H4 (cell line): ENCODE measurements at regions not wholly inside any gene's neighbourhood (a gene's known extent, or its start where the extent isn't known, plus 50 kb on each side); places are given as distances from the start of the nearest gene placed in this dataset.
"Not testable (repeated sequence)": the region's sequence is repeated elsewhere in the genome, so short reads cannot be mapped to it uniquely, and the experiment has no call there.

ENCODE experiments used
- DNase-seq: peaks from one replicate; pipeline ENCODE4 v3.0.0-alpha.2; 2015; ENCODE audit warnings: low spot score

GRCh38 chr1:232351335-232351734, 278.6 kb downstream of the SIPA1L2 start:
- DNase-seq, result no peak

- DNase-seq, result no peak
Measured at GRCh38 chr1:232346844-232347243, 283.1 kb downstream of the SIPA1L2 start.

- no peak for DNase-seq
Measured at GRCh38 chr1:232344791-232345399, 285.0 kb downstream of the SIPA1L2 start.

DNA sequence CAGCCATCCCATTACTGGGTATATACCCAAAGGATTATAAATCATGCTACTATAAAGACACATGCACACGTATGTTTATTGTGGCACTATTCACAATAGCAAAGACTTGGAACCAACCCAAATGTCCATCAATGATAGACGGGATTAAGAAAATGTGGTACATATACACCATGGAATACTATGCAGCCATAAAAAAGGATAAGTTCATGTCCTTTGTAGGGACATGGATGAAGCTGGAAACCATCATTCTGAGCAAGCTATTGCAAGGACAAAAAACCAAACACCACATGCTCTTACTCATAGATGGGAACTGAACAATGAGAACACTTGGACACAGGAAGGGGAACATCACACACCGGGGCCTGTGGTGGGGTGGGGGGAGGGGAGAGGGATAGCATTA, 285.7 kb downstream of the SIPA1L2 start:
- DNase-seq, result not testable (repeated sequence)

DNA sequence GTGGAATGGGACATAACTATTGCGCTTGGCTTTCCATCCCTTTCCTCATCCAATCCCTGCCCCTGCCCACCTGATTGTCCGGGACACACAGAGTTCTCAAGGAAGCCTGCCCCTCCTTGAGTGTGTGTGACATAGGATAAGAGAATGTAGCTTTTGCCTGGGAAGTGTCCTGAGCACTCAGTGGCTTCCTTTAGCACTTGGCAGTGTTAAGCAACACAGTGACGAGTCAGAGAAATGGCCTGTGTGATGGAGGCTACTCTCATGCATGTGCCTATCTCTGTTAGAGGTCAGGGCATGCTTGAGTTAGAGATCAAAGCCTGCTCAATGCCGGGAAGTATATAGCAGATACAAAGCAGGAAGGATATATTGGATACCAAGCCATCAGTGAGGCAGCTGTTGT, 289.5 kb downstream of the SIPA1L2 start:
- no peak for DNase-seq

DNA sequence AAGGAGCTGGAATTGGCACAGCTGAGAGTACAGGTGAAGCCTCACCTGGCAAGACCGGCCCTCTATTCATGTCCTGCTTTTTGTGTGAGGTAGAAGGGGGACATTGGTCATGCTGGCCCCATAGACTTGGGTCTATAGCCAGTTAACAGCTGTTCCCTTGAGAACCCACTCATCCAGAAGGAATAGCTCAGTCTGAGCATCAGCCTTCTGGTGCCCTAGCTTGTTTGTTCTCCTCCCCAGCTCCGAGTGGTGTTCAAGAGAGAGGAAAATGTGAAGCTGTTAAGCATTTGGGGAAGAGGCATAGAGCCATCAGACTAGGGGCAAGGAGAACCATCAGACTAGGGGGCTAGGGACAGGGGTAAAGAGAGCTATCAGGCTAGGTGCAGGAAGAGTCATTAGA, 290.9 kb downstream of the SIPA1L2 start:
- no peak for DNase-seq

DNA sequence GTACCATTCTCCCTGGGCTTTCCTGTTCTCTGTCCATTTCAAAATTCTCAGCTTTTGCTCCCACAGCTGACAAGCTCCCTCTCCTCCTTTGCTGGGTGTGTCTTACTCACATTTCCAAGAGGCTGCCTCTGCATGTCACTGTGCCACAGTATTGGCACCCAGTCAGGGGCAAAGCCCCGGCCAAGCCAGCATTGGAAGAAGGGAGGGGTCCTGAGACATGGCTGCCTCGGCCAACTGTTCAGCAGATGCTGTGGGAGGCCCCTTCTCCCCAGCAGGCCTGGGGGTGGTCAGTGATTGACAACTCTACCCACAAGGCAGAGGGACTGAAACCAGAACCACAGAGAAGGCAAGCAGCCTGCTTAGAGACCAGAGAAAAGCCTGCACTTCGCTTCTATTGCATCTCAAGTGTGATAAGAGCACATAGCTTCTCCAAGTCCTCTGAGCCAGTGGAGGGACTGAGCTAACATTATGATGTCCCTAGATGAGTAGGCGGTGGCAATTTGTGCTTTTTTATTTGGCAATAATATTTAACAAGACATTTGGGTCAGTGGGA, 294.1 kb downstream of the SIPA1L2 start:
- DNase-seq, result no peak

- DNase-seq, result no peak
Measured at GRCh38 chr1:232335261-232335660, 294.7 kb downstream of the SIPA1L2 start.

DNA sequence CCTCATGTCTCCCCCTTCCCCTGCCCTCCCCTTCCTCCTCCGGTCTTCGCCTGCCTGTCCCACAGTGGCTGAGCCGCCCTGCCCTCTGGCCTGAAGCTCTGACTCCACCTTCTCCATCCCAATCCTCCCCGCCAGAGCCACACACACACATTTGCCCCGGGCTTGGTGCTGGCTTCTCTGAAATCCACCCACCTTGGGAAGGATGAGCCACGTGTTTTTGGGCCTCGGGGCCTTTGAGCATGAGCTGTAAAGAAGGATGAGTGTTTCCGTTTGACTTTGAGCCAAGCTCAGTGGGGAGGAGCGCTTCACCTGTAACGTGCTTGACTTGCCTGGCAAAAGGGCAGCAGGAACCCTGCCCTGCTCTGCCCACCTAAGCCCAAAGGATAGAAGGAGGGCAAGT, 295.1 kb downstream of the SIPA1L2 start:
- no peak for DNase-seq

- DNase-seq, result no peak
Measured at GRCh38 chr1:232334246-232334645, 295.7 kb downstream of the SIPA1L2 start.

DNA sequence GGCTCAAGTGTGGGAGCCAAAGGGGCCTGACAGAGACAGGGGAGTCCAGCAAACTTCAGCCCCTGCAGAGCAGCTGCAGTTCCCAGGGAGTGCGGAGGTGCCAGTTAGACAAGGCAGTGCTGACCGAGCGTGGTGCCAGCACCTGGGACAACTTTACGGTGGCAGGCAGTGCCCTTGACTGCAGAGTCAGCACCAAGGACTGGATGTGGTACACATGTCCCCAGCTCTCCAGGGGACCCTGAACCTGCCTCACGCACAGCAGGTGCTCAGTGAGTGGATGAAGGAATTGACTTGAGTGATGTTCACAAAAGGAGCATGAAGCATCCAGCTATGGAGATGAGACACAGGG, 296.5 kb downstream of the SIPA1L2 start:
- DNase-seq, result no peak

GRCh38 chr1:232332710-232333418, 297.1 kb downstream of the SIPA1L2 start:
- DNase-seq, result not testable (repeated sequence)

DNA sequence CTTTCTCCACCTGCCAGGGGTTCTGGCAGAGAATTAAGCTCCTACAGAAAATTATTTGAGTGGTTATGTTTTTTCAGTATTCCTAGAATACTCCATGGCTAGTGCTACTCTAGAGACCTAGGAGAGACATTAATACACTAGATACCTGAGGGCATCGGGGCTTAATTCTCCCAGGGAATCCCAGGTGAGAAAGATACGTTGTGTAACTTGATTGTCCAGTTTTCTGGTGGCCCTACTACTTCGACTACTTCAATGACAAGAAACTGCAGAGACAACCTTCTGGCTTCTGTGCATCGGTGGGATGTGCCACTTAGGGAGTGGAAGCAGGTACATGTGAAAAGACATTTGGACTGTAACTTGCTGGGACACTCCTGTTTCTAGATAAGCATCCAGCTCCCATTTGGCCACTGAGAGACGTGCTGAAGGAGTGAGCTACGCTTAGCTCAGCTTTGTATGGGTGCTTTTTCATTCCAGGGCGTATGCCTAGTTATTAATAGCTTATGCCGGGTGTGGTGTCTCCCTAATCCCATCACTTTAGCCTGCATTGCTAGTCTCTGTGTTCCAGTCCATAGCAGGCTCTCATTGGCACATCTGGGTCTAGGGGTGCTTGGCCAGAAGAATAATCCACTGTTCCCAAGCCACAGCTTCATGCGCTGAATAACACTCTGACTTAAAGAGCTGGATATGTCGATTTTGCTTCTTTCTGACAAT, 300.7 kb downstream of the SIPA1L2 start:
- DNase-seq, result no peak

DNA sequence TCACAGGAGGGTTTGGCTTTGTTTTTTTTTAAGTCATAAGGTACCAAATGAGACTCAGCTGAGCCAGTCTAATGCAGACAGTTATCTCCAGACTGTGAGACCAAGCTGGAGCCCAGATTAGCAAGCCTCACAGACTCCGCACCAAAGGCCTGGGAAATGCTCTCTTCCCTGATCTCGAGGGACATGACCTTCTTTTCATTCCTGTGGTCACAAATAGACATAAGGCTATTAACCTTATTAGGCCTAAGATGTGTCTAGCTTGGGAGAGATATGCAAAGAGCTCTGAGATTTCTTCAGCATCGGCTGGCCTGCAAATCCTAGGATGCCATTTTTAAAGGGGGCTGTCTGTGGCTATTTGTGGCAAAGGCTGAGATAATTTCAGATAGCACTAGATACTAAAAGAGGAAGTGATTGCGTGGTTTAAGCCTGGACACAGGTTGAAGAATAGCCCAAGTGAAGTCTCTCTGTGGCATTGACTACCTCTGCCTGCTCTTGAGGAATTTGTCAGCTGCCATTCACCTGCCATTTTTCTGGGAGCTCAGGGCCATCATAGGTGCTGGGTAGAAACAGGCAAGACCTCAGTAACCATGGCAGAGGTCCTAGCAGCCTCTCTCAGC, 301.3 kb downstream of the SIPA1L2 start:
- no peak for DNase-seq

DNA sequence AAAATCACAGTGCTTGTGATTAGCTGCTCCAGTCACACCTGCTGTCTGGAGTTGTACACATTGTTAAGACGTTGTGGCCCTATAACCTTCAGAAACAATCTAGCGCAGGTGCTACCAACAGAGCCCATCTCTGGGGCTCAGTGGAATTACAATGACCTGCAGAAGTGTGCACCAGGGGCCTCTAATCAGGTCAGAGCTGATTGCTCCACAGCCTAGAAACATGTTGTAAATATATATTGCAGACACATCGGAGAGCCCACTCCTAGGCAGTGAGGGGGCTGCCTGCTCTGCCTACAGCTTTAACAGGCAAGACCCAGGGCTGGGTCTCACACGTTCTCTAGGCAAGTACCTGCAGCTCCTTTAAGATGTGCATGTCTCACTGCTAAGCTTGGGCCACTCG, 302.0 kb downstream of the SIPA1L2 start:
- no peak for DNase-seq

- no peak for DNase-seq
Measured at GRCh38 chr1:232327269-232327668, 302.7 kb downstream of the SIPA1L2 start.

DNA sequence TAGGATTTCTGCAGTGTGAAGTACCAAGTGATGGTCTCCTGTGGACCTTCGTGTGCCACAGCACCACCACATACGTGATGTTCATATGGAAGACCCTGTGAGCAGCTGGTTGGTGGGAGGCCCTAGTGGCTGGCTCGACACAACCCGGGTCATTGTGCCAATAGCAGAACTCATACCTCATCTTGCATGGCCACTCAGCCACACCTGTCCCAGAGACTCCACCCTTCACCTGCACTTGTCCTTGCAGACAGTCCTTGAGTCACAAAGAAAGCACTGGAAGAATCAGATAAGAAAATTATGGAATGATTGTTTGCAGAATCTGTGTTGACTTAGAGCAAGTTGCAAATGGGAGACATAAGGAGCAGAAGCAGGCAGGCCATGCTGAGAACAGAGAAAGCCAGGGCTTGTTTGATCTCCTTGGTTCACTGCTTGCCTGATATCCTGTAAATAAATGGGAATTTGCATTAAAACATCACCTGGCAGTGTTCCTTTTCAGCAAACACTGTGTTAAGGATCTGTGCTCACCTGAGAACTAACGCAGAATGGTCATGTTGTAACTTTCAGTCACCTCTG, 307.7 kb downstream of the SIPA1L2 start:
- DNase-seq, result no peak

DNA sequence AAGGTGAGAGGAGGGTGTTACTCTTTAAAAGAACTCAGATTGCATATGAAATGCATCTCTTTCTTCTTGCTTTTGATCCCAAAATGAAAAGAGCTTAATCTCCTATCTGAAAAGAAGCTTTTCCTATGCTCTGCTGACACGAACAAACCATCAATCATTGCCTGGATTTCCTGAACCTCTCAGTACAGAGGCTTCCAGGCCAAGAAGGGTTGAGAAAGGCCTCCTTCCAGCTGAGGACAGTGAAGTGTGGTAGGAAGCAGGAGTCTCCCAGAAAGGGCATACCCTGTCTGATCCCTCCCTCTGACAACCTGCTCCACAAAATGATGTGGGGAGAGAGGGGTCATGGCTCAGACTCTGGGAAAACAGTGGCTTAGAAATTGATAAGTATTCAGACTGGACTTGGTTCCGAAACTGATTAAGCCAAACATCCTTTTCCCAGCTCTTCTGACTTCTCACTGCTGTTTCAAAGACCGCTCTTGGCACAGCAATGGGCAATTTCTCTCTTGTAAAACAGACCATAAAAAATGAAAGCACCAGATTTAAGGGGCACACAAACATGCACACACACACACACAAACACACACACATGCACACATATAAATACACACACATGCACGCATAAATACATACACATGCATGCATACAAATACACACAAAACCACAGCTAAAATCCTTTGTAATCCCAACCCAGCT, 310.3 kb downstream of the SIPA1L2 start:
- no peak for DNase-seq

GRCh38 chr1:232319072-232319471, 310.9 kb downstream of the SIPA1L2 start:
- no peak for DNase-seq

DNA sequence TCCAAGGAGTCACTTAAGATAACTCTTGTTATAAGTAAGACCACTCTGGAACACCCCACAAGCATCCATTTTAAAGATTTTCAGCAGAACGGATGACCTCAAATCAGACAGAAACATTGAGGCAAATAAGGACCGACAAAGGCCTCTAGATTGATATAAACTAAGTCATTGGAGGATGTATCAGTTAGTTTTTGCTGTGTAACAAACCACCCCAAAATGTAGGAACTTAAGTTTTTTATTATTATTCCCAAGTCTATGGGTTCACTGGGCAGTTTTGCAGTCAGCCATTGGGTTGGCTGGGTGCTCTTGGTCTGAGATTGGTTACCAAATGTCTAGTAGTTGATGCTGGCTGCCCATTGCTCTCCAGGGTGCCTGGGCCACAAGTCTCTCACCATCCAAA, 311.8 kb downstream of the SIPA1L2 start:
- no peak for DNase-seq

- no peak for DNase-seq
Measured at GRCh38 chr1:232317350-232317749, 312.6 kb downstream of the SIPA1L2 start.

DNA sequence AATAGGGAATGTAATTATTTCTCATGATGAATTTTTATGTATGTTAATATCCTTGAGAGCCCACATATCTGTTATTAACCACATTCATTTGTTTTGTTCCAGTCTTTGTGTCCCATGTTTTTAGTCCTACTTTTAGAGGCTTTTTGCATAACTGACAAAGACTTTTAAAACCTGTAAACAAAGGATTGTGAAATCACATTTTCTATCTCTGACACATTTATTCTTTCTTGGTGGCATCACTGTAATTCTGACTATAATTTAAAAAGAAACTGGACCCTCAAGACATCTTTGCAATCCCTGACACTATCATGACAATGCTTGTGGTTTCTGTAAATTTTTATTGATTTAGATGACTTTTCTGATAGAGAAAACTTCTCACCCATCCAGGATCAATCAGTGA, 313.1 kb downstream of the SIPA1L2 start:
- no peak for DNase-seq
